ENCODE measurements at regions not wholly inside any gene's neighbourhood (a gene's known extent, or its start where the extent isn't known, plus 50 kb on each side); places are given as distances from the start of the nearest gene placed in this dataset.

- H3K27ac ChIP-seq = no peak overlapping the region
- TF ChIP-seq CTCF (conservative IDR thresholded peaks at IDR 0.05) = no peak
Observed at GRCh38 chr11:45580399-45580798, 85.0 kb downstream of the CHST1 start.

- no peak overlapping the region for H3K27ac ChIP-seq
- TF ChIP-seq CTCF (conservative IDR thresholded peaks at IDR 0.05) = no peak
Observed at GRCh38 chr11:45578316-45578715, 87.1 kb downstream of the CHST1 start.

GRCh38 chr11:45577752-45578151, 87.7 kb downstream of the CHST1 start:
- no peak overlapping the region for H3K27ac ChIP-seq

GRCh38 chr11:45576461-45577215, 88.8 kb downstream of the CHST1 start:
- no peak for TF ChIP-seq CTCF (conservative IDR thresholded peaks at IDR 0.05)
- no peak overlapping the region for H3K27ac ChIP-seq

More at GRCh38 chr11:45577752-45578151, 87.7 kb downstream of the CHST1 start:
- TF ChIP-seq CTCF (conservative IDR thresholded peaks at IDR 0.05) = no peak

GRCh38 chr11:45573728-45574127, 91.7 kb downstream of the CHST1 start:
- no peak overlapping the region for H3K27ac ChIP-seq
- TF ChIP-seq CTCF (conservative IDR thresholded peaks at IDR 0.05) = no peak

GRCh38 chr11:45572354-45573123, 92.9 kb downstream of the CHST1 start:
- no peak overlapping the region for H3K27ac ChIP-seq
- no peak for TF ChIP-seq CTCF (conservative IDR thresholded peaks at IDR 0.05)

- no peak overlapping the region for H3K27ac ChIP-seq
- TF ChIP-seq CTCF (conservative IDR thresholded peaks at IDR 0.05) = no peak
Observed at GRCh38 chr11:45569776-45570175, 95.6 kb downstream of the CHST1 start.
